Karpas-422 (cell line): ENCODE measurements at regions not wholly inside any gene's neighbourhood (a gene's known extent, or its start where the extent isn't known, plus 50 kb on each side); places are given as distances from the start of the nearest gene placed in this dataset.

Experiments
- DNase-seq: peaks from one replicate; pipeline ENCODE4 v3.0.0-alpha.2; 2015
- H2AFZ ChIP-seq: fragments of 200-600 bp; sonication (generic); 2 replicates; pipeline ENCODE4 v1.6.1; 2014; ENCODE audit warnings: antibody characterized with exemption, low read length, mixed read lengths
- H3K27ac ChIP-seq: fragments of 200-600 bp; sonication (generic); 2 replicates; pipeline ENCODE4 v1.5.1; 2014; ENCODE audit warnings: mild to moderate bottlenecking, low read length, moderate library complexity
- H3K27me3 ChIP-seq: fragments of 200-600 bp; sonication (generic); 2 replicates; pipeline ENCODE4 v1.6.1; 2014; ENCODE audit warnings: low read length, mixed read lengths
- H3K36me3 ChIP-seq: fragments of 200-600 bp; sonication (generic); 2 replicates; pipeline ENCODE4 v1.6.1; 2014; ENCODE audit warnings: low read length, mixed read lengths; ENCODE audit not compliant: insufficient read depth
- H3K4me1 ChIP-seq: fragments of 200-600 bp; sonication (generic); 2 replicates; pipeline ENCODE4 v1.6.1; 2014; ENCODE audit warnings: mild to moderate bottlenecking, low read length, mixed read lengths
- H3K4me2 ChIP-seq: fragments of 200-600 bp; sonication (generic); 2 replicates; pipeline ENCODE4 v1.6.1; 2014; ENCODE audit warnings: low read length, low read depth, mild to moderate bottlenecking; ENCODE audit not compliant: poor library complexity, severe bottlenecking
- H3K4me3 ChIP-seq: fragments of 200-600 bp; sonication (generic); 2 replicates; pipeline ENCODE4 v1.5.1; 2014; ENCODE audit warnings: mild to moderate bottlenecking, antibody characterized with exemption, low read length, mixed read lengths
- H3K79me2 ChIP-seq: fragments of 200-600 bp; sonication (generic); 2 replicates; pipeline ENCODE4 v1.6.1; 2014; ENCODE audit warnings: mild to moderate bottlenecking, low read length, mixed read lengths
- H3K9ac ChIP-seq: fragments of 200-600 bp; sonication (generic); 2 replicates; pipeline ENCODE4 v1.6.0; 2014; ENCODE audit warnings: low read length
- H3K9me2 ChIP-seq: fragments of 200-600 bp; sonication (generic), shearing (Covaris generic); replicated peaks from 2 replicates; pipeline ENCODE4 v1.6.0; 2014; ENCODE audit warnings: mild to moderate bottlenecking, low read length, moderate library complexity; ENCODE audit not compliant: insufficient read depth
- H3K9me3 ChIP-seq: fragments of 300-700, 200-600 bp; sonication (generic); 2 replicates; pipeline ENCODE4 v1.6.1; 2014; ENCODE audit warnings: low read length, mixed read lengths
- H4K20me1 ChIP-seq: fragments of 200-600 bp; sonication (generic); 2 replicates; pipeline ENCODE4 v1.6.1; 2014; ENCODE audit warnings: mild to moderate bottlenecking, antibody characterized with exemption, low read length, low read depth; ENCODE audit not compliant: insufficient read depth

DNA sequence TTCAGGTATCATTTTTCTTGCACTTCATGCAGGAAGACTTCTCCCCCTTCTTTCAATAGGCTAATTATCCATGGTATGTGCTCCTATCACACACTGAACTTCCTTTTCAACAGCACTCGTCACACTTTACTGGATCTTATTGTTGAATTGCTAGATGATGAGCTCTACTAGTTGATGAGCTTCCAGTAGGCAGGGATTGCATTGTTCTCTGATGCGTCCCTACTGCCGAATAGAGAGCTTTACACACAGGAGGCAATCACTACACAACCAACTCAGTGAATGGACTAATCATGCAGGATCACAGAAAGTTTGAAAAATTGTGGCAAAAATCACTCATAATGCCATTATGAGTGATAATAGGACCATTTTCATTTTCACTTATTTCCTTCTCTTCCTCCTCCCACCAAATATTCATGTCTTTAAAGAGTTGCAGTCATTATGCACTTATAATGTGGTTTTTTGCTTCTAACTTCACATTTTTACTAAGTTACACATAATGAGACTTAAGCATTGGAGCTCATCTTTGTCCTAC lies 128.1 kb upstream of the ZNF648 start:
- no peak overlapping the region for H3K4me2 ChIP-seq
- H3K27me3 ChIP-seq = 0 out of 2 replicates have a peak, but pooled peaks cover 2% of the 10 kb centered on the region
- H3K4me3 ChIP-seq = no peak overlapping the region
- no peaks in the 10 kb centered on the region for H4K20me1 ChIP-seq
- no peaks in the 10 kb centered on the region for H3K79me2 ChIP-seq
- DNase-seq = no peak
- no peaks in the 10 kb centered on the region for H3K4me1 ChIP-seq
- H3K9me3 ChIP-seq = no peaks in the 10 kb centered on the region
- no peaks in the 10 kb centered on the region for H3K36me3 ChIP-seq
- H3K27ac ChIP-seq = no peak overlapping the region
- H2AFZ ChIP-seq = no peak overlapping the region
- H3K9ac ChIP-seq = no peak overlapping the region
- H3K9me2 ChIP-seq = no peaks in the 10 kb centered on the region

GRCh38 chr1:182186757-182187146 lies 125.2 kb upstream of the ZNF648 start:
- Histone ChIP-seq H3K9me2 (no peaks in the 10 kb centered on the region), H3K4me2 (no peak overlapping the region), H3K9ac (no peak overlapping the region), H2AFZ (no peak overlapping the region), H3K9me3 (no peaks in the 10 kb centered on the region), H3K27ac (no peak overlapping the region), H3K79me2 (no peaks in the 10 kb centered on the region), H3K27me3 (0 out of 2 replicates have a peak, but pooled peaks cover 2% of the 10 kb centered on the region), H3K4me3 (no peak overlapping the region), H3K36me3 (no peaks in the 10 kb centered on the region), H4K20me1 (no peaks in the 10 kb centered on the region), H3K4me1 (no peaks in the 10 kb centered on the region)
- DNase-seq = no peak

DNA sequence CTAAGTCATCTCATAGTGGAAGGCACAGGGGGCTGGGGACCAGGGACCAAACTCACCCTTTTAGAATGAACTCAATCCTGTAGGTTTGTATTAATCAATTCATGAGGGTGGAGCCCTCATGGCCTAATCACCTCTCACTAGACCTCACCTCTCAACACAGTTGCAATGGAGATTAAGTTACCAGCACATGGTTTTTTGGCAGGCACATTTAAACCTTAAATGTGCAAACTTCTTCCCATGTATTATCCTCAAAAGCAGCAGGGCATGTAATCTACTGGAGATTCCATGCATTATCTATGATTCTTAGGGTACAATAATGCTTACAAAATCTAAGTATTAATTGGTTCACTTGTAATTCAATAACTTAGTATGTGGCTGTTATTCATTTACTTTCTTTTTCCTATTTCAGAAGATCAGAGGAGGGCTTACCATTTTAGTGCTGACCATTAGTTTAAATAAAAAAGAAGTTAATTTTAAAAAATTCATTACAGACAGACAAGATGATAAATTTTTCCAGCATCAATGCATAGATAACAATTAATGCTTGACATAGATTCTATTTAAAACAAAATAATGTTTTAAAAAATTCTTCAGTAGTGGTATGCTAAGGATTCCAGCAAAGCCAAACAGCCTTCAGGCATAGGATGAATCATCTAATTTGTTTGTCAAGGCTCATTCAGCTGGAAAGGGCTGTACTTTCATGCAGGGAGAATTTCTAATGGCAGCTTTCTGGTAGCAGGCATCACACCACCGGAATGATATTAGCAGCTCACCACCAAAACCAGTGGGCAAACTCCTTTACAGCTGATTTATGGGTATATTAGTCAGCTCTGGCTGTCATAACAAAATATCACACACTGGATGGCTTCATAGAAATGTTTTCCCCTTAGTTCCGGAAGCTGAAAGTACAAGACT lies 124.6 kb upstream of the ZNF648 start:
- Histone ChIP-seq H3K4me3 (no peak overlapping the region), H4K20me1 (no peaks in the 10 kb centered on the region), H3K9me3 (no peaks in the 10 kb centered on the region), H3K36me3 (no peaks in the 10 kb centered on the region), H3K4me2 (no peak overlapping the region), H3K9me2 (no peaks in the 10 kb centered on the region), H3K27me3 (0 out of 2 replicates have a peak, but pooled peaks cover 2% of the 10 kb centered on the region), H3K9ac (no peak overlapping the region), H3K27ac (no peak overlapping the region), H2AFZ (no peak overlapping the region), H3K79me2 (no peaks in the 10 kb centered on the region), H3K4me1 (no peaks in the 10 kb centered on the region)
- DNase-seq = no peak

- Histone ChIP-seq H3K9me2 (no peaks in the 10 kb centered on the region), H3K4me2 (no peak overlapping the region), H3K27ac (no peak overlapping the region), H3K79me2 (no peaks in the 10 kb centered on the region), H3K9me3 (no peaks in the 10 kb centered on the region), H3K27me3 (0 out of 2 replicates have a peak, but pooled peaks cover 2% of the 10 kb centered on the region), H3K4me3 (no peak overlapping the region), H4K20me1 (no peaks in the 10 kb centered on the region), H3K9ac (no peak overlapping the region), H3K36me3 (no peaks in the 10 kb centered on the region), H2AFZ (no peak overlapping the region), H3K4me1 (no peaks in the 10 kb centered on the region)
- DNase-seq = no peak
These were observed 123.6 kb upstream of the ZNF648 start for GRCh38 chr1:182185136-182185535.

- no peak overlapping the region for H2AFZ ChIP-seq
- H3K4me3 ChIP-seq = no peak overlapping the region
- H3K27me3 ChIP-seq = 0 out of 2 replicates have a peak, but pooled peaks cover 2% of the 10 kb centered on the region
- no peaks in the 10 kb centered on the region for H3K4me1 ChIP-seq
- no peak overlapping the region for H3K4me2 ChIP-seq
- DNase-seq = no peak
- no peak overlapping the region for H3K9ac ChIP-seq
- H4K20me1 ChIP-seq = no peaks in the 10 kb centered on the region
- no peaks in the 10 kb centered on the region for H3K79me2 ChIP-seq
- H3K27ac ChIP-seq = no peak overlapping the region
- H3K9me3 ChIP-seq = no peaks in the 10 kb centered on the region
- no peaks in the 10 kb centered on the region for H3K36me3 ChIP-seq
- H3K9me2 ChIP-seq = no peaks in the 10 kb centered on the region
These were observed 122.1 kb upstream of the ZNF648 start for GRCh38 chr1:182183606-182184005.

GRCh38 chr1:182182311-182182710 lies 120.8 kb upstream of the ZNF648 start:
- Histone ChIP-seq H3K27ac (no peak overlapping the region), H4K20me1 (no peaks in the 10 kb centered on the region), H3K79me2 (no peaks in the 10 kb centered on the region), H3K36me3 (no peaks in the 10 kb centered on the region), H3K27me3 (no peaks in the 10 kb centered on the region), H3K4me3 (no peak overlapping the region), H3K9ac (no peak overlapping the region), H3K9me2 (no peaks in the 10 kb centered on the region), H2AFZ (no peak overlapping the region), H3K9me3 (no peaks in the 10 kb centered on the region), H3K4me2 (no peak overlapping the region), H3K4me1 (no peaks in the 10 kb centered on the region)
- no peak for DNase-seq

GRCh38 chr1:182181167-182181572 lies 119.7 kb upstream of the ZNF648 start:
- Histone ChIP-seq H2AFZ (no peak overlapping the region), H3K27ac (no peak overlapping the region), H3K9me3 (no peaks in the 10 kb centered on the region), H3K9me2 (no peaks in the 10 kb centered on the region), H3K27me3 (no peaks in the 10 kb centered on the region), H3K4me1 (no peaks in the 10 kb centered on the region), H3K9ac (no peak overlapping the region), H3K4me2 (no peak overlapping the region), H3K36me3 (no peaks in the 10 kb centered on the region), H4K20me1 (no peaks in the 10 kb centered on the region), H3K79me2 (no peaks in the 10 kb centered on the region), H3K4me3 (no peak overlapping the region)
- DNase-seq = no peak

GRCh38 chr1:182175361-182175931 lies 113.9 kb upstream of the ZNF648 start:
- H3K9me3 ChIP-seq = no peaks in the 10 kb centered on the region
- DNase-seq = no peak
- no peak overlapping the region for H3K9ac ChIP-seq
- no peaks in the 10 kb centered on the region for H3K36me3 ChIP-seq
- no peaks in the 10 kb centered on the region for H3K79me2 ChIP-seq
- H3K27ac ChIP-seq = no peak overlapping the region
- H3K27me3 ChIP-seq = no peaks in the 10 kb centered on the region
- H3K9me2 ChIP-seq = no peaks in the 10 kb centered on the region
- no peak overlapping the region for H3K4me3 ChIP-seq
- H4K20me1 ChIP-seq = no peaks in the 10 kb centered on the region
- H3K4me1 ChIP-seq = no peaks in the 10 kb centered on the region
- H2AFZ ChIP-seq = no peak overlapping the region
- H3K4me2 ChIP-seq = no peak overlapping the region
